Mesendoderm (in vitro differentiated cells): ENCODE measurements at regions not wholly inside any gene's neighbourhood (a gene's known extent, or its start where the extent isn't known, plus 50 kb on each side); places are given as distances from the start of the nearest gene placed in this dataset.

Experiments
- DNase-seq: peaks from one replicate; pipeline ENCODE4 v3.0.0; 2013
- H2AK5ac ChIP-seq: 2 replicates; pipeline ENCODE4 v1.6.1; 2013; ENCODE audit warnings: low read length, inconsistent platforms
- H2BK120ac ChIP-seq: 2 replicates; pipeline ENCODE4 v1.6.1; 2013; ENCODE audit warnings: low read depth, mild to moderate bottlenecking, low read length, moderate library complexity, mixed read lengths
- H2BK15ac ChIP-seq: replicated peaks from 2 replicates; pipeline ENCODE4 v1.6.1; 2013; ENCODE audit warnings: low read depth, mild to moderate bottlenecking, moderate library complexity
- H2BK5ac ChIP-seq: 2 replicates; pipeline ENCODE4 v1.6.1; 2013; ENCODE audit warnings: low read length, inconsistent platforms
- H3K18ac ChIP-seq: 2 replicates; pipeline ENCODE4 v1.6.1; 2013; ENCODE audit warnings: mild to moderate bottlenecking, low read length, mixed read lengths
- H3K23ac ChIP-seq: one replicate; pipeline ENCODE4 v1.6.1; 2013; ENCODE audit warnings: low read length
- H3K27ac ChIP-seq: 2 replicates; pipeline ENCODE4 v1.5.1; 2013; ENCODE audit warnings: low read depth, mild to moderate bottlenecking, inconsistent platforms, low read length, moderate library complexity
- H3K27me3 ChIP-seq: 2 replicates; pipeline ENCODE4 v1.6.1; 2013; ENCODE audit warnings: low read length, control low read depth, mild to moderate bottlenecking, inconsistent platforms; ENCODE audit not compliant: insufficient read depth, poor library complexity
- H3K36me3 ChIP-seq: 2 replicates; pipeline ENCODE4 v1.6.1; 2013; ENCODE audit warnings: low read length, inconsistent platforms; ENCODE audit not compliant: control insufficient read depth, insufficient read depth
- H3K4ac ChIP-seq: one replicate; pipeline ENCODE4 v1.6.1; 2013; ENCODE audit warnings: low read depth, mild to moderate bottlenecking, low read length, moderate library complexity
- H3K4me1 ChIP-seq: 2 replicates; pipeline ENCODE4 v1.6.1; 2013; ENCODE audit warnings: low read depth, low read length, inconsistent platforms; ENCODE audit not compliant: control insufficient read depth
- H3K4me2 ChIP-seq: 2 replicates; pipeline ENCODE4 v1.6.1; 2013; ENCODE audit warnings: low read length
- H3K4me3 ChIP-seq: 2 replicates; pipeline ENCODE4 v1.5.1; 2013; ENCODE audit warnings: mild to moderate bottlenecking, low read length
- H3K56ac ChIP-seq: one replicate; pipeline ENCODE4 v1.6.1; 2013; ENCODE audit warnings: low read length
- H3K79me1 ChIP-seq: 2 replicates; pipeline ENCODE4 v1.6.1; 2013; ENCODE audit warnings: low read length, inconsistent platforms
- H3K79me2 ChIP-seq: 2 replicates; pipeline ENCODE4 v1.6.1; 2013; ENCODE audit warnings: mild to moderate bottlenecking, low read length; ENCODE audit not compliant: control insufficient read depth, insufficient read depth
- H3K9ac ChIP-seq: 2 replicates; pipeline ENCODE4 v1.6.1; 2013; ENCODE audit warnings: low read length, inconsistent platforms
- H4K5ac ChIP-seq: one replicate; pipeline ENCODE4 v1.6.1; 2013; ENCODE audit warnings: low read length
- H4K8ac ChIP-seq: one replicate; pipeline ENCODE4 v1.6.1; 2013; ENCODE audit warnings: low read depth, mild to moderate bottlenecking, control low read depth, low read length, moderate library complexity
- WGBS: extraction: QIAGEN DNeasy Blood & Tissue Kit; methylation state at CpG from one replicate; pipeline ENCODE4 v1.1.7; 2013; ENCODE audit warnings: low lambda C conversion rate, missing lambda C conversion rate; ENCODE audit not compliant: insufficient coverage; ENCODE audit errors: extremely low coverage; 5-methylcytosine and 5-hydroxymethylcytosine counted together

GRCh38 chr18:43931439-43931838, 654.1 kb upstream of the SYT4 start:
- Histone ChIP-seq H3K27ac (no peak overlapping the region), H3K18ac (no peak overlapping the region), H3K4ac (no peak overlapping the region), H3K4me3 (no peak overlapping the region), H4K8ac (no peak overlapping the region), H3K27me3 (no peaks in the 10 kb centered on the region), H2BK5ac (no peak overlapping the region), H2BK15ac (no peak overlapping the region), H3K4me2 (no peak overlapping the region), H3K56ac (no peak overlapping the region), H3K9ac (no peak overlapping the region), H3K36me3 (no peaks in the 10 kb centered on the region), H3K79me1 (no peaks in the 10 kb centered on the region), H2AK5ac (no peak overlapping the region), H3K4me1 (no peaks in the 10 kb centered on the region), H3K23ac (no peak overlapping the region), H4K5ac (no peak overlapping the region), H2BK120ac (no peak overlapping the region), H3K79me2 (no peaks in the 10 kb centered on the region)
- DNase-seq: no peak
- WGBS: no CpG with 5 or more reads among the region's 3 CpGs

GRCh38 chr18:43932140-43932539, 654.9 kb upstream of the SYT4 start:
- H2BK15ac ChIP-seq: no peak overlapping the region
- H3K4me2 ChIP-seq: no peak overlapping the region
- H3K23ac ChIP-seq: no peak overlapping the region
- no peak overlapping the region for H4K5ac ChIP-seq
- no peaks in the 10 kb centered on the region for H3K27me3 ChIP-seq
- no peak overlapping the region for H2AK5ac ChIP-seq
- no peaks in the 10 kb centered on the region for H3K36me3 ChIP-seq
- H3K79me1 ChIP-seq: no peaks in the 10 kb centered on the region
- H3K18ac ChIP-seq: no peak overlapping the region
- H4K8ac ChIP-seq: no peak overlapping the region
- H3K4ac ChIP-seq: no peak overlapping the region
- H2BK5ac ChIP-seq: no peak overlapping the region
- H3K79me2 ChIP-seq: no peaks in the 10 kb centered on the region
- no peak overlapping the region for H3K27ac ChIP-seq
- H3K4me3 ChIP-seq: no peak overlapping the region
- DNase-seq: no peak
- no peak overlapping the region for H2BK120ac ChIP-seq
- H3K56ac ChIP-seq: no peak overlapping the region
- H3K4me1 ChIP-seq: no peaks in the 10 kb centered on the region
- no peak overlapping the region for H3K9ac ChIP-seq

- H2BK15ac ChIP-seq: no peak overlapping the region
- H3K36me3 ChIP-seq: no peaks in the 10 kb centered on the region
- no peak overlapping the region for H3K4me2 ChIP-seq
- no peak overlapping the region for H3K18ac ChIP-seq
- H4K8ac ChIP-seq: no peak overlapping the region
- no peak overlapping the region for H3K56ac ChIP-seq
- H3K4ac ChIP-seq: no peak overlapping the region
- no peak for DNase-seq
- no peak overlapping the region for H2AK5ac ChIP-seq
- no peak overlapping the region for H2BK120ac ChIP-seq
- no peak overlapping the region for H4K5ac ChIP-seq
- no peak overlapping the region for H3K23ac ChIP-seq
- no peaks in the 10 kb centered on the region for H3K79me2 ChIP-seq
- WGBS: no CpG with 5 or more reads among the region's 5 CpGs
- H2BK5ac ChIP-seq: no peak overlapping the region
- H3K4me1 ChIP-seq: no peaks in the 10 kb centered on the region
- no peaks in the 10 kb centered on the region for H3K27me3 ChIP-seq
- H3K79me1 ChIP-seq: no peaks in the 10 kb centered on the region
- H3K4me3 ChIP-seq: no peak overlapping the region
- H3K27ac ChIP-seq: no peak overlapping the region
- H3K9ac ChIP-seq: no peak overlapping the region
Measured at GRCh38 chr18:43933177-43933576, 655.9 kb upstream of the SYT4 start.

- H4K5ac ChIP-seq: no peak overlapping the region
- no peak overlapping the region for H3K18ac ChIP-seq
- no peaks in the 10 kb centered on the region for H3K36me3 ChIP-seq
- H3K4me1 ChIP-seq: no peaks in the 10 kb centered on the region
- no peak overlapping the region for H3K56ac ChIP-seq
- no peak overlapping the region for H3K27ac ChIP-seq
- no peak overlapping the region for H3K4me3 ChIP-seq
- no peak overlapping the region for H3K9ac ChIP-seq
- H3K4me2 ChIP-seq: no peak overlapping the region
- no peak overlapping the region for H4K8ac ChIP-seq
- H3K27me3 ChIP-seq: no peaks in the 10 kb centered on the region
- H2BK120ac ChIP-seq: no peak overlapping the region
- no peak overlapping the region for H3K23ac ChIP-seq
- no peak overlapping the region for H2BK5ac ChIP-seq
- no peak for DNase-seq
- no peak overlapping the region for H2AK5ac ChIP-seq
- no peak overlapping the region for H3K4ac ChIP-seq
- no peaks in the 10 kb centered on the region for H3K79me1 ChIP-seq
- H2BK15ac ChIP-seq: no peak overlapping the region
- no CpG with 5 or more reads among the region's 1 CpG for WGBS
- H3K79me2 ChIP-seq: no peaks in the 10 kb centered on the region
Measured at GRCh38 chr18:43934322-43934721, 657.0 kb upstream of the SYT4 start.

- no peak for DNase-seq
- WGBS: no CpG with 5 or more reads among the region's 4 CpGs
Measured at GRCh38 chr18:43934781-43935471, 657.6 kb upstream of the SYT4 start.

GRCh38 chr18:43936176-43936575, 658.9 kb upstream of the SYT4 start:
- DNase-seq: no peak
- H3K56ac ChIP-seq: no peak overlapping the region
- no peak overlapping the region for H4K8ac ChIP-seq
- no peak overlapping the region for H4K5ac ChIP-seq
- H3K4ac ChIP-seq: no peak overlapping the region
- no peaks in the 10 kb centered on the region for H3K36me3 ChIP-seq
- no peak overlapping the region for H2BK120ac ChIP-seq
- WGBS: no CpG with 5 or more reads among the region's 4 CpGs
- H2BK15ac ChIP-seq: no peak overlapping the region
- H3K4me3 ChIP-seq: no peak overlapping the region
- no peaks in the 10 kb centered on the region for H3K79me2 ChIP-seq
- H3K4me1 ChIP-seq: no peaks in the 10 kb centered on the region
- no peaks in the 10 kb centered on the region for H3K27me3 ChIP-seq
- H2BK5ac ChIP-seq: no peak overlapping the region
- no peaks in the 10 kb centered on the region for H3K79me1 ChIP-seq
- no peak overlapping the region for H3K23ac ChIP-seq
- no peak overlapping the region for H3K18ac ChIP-seq
- no peak overlapping the region for H2AK5ac ChIP-seq
- no peak overlapping the region for H3K4me2 ChIP-seq
- H3K27ac ChIP-seq: no peak overlapping the region
- no peak overlapping the region for H3K9ac ChIP-seq

More at GRCh38 chr18:43934781-43935471, 657.6 kb upstream of the SYT4 start:
- no peak overlapping the region for H3K4me2 ChIP-seq
- no peak overlapping the region for H3K9ac ChIP-seq
- no peaks in the 10 kb centered on the region for H3K79me1 ChIP-seq
- H3K4ac ChIP-seq: no peak overlapping the region
- no peak overlapping the region for H3K56ac ChIP-seq
- H4K8ac ChIP-seq: no peak overlapping the region
- H3K27ac ChIP-seq: no peak overlapping the region
- H2BK5ac ChIP-seq: no peak overlapping the region
- no peak overlapping the region for H2BK15ac ChIP-seq
- H3K4me3 ChIP-seq: no peak overlapping the region
- no peak overlapping the region for H3K23ac ChIP-seq
- H3K27me3 ChIP-seq: no peaks in the 10 kb centered on the region
- H3K18ac ChIP-seq: no peak overlapping the region
- H2BK120ac ChIP-seq: no peak overlapping the region
- no peak overlapping the region for H2AK5ac ChIP-seq
- H3K79me2 ChIP-seq: no peaks in the 10 kb centered on the region
- no peak overlapping the region for H4K5ac ChIP-seq
- no peaks in the 10 kb centered on the region for H3K36me3 ChIP-seq
- no peaks in the 10 kb centered on the region for H3K4me1 ChIP-seq
